PFSK-1 (cell line): ENCODE measurements at regions not wholly inside any gene's neighbourhood (a gene's known extent, or its start where the extent isn't known, plus 50 kb on each side); places are given as distances from the start of the nearest gene placed in this dataset.

ENCODE experiments used
- POLR2AphosphoS5 ChIP-seq: IDR thresholded peaks from 2 replicates; pipeline ENCODE4 v1.6.1; 2012; ENCODE audit warnings: low read depth, mild to moderate bottlenecking, control low read depth, low read length, moderate library complexity
- TAF1 ChIP-seq: IDR thresholded peaks from 2 replicates; pipeline ENCODE4 v1.6.1; 2012; ENCODE audit warnings: low read length, control low read depth, borderline replicate concordance; ENCODE audit not compliant: insufficient read depth
- TF ChIP-seq, protein P1 (sequence below), 2 experiments: IDR thresholded peaks; 2 replicates each; pipeline versions ENCODE4 v1.6.1 to v1.8.0; 2011 to 2012; ENCODE audit warnings: low read depth in 2 of 2, low read length in 2 of 2, control low read depth in 1 of 2, inconsistent platforms in 1 of 2, mild to moderate bottlenecking in 1 of 2, moderate library complexity in 1 of 2; ENCODE audit not compliant: insufficient read depth in 1 of 2

DNA sequence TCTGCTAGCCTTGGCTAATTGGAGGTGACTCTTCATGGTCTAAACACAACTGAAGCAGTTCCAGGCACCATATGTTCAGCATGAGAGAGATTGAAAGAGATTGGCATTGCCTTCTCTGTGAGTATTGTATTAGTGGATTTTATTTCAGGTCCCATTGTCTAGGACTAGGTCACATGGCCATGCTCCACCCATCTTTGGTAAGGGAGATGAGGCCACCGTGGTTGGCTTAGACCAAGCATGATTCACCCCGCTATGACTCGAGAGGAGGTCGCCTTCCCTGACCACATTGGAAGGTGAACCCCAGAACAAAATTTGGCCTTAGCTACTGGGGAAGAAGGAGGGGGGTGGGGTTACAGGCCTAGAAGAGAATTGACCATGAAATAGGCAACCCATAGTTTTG is 109.9 kb upstream of the BCOR start:
- TF ChIP-seq POLR2AphosphoS5 (no peak), TAF1 (no peak)
- TF ChIP-seq, protein P1, sequence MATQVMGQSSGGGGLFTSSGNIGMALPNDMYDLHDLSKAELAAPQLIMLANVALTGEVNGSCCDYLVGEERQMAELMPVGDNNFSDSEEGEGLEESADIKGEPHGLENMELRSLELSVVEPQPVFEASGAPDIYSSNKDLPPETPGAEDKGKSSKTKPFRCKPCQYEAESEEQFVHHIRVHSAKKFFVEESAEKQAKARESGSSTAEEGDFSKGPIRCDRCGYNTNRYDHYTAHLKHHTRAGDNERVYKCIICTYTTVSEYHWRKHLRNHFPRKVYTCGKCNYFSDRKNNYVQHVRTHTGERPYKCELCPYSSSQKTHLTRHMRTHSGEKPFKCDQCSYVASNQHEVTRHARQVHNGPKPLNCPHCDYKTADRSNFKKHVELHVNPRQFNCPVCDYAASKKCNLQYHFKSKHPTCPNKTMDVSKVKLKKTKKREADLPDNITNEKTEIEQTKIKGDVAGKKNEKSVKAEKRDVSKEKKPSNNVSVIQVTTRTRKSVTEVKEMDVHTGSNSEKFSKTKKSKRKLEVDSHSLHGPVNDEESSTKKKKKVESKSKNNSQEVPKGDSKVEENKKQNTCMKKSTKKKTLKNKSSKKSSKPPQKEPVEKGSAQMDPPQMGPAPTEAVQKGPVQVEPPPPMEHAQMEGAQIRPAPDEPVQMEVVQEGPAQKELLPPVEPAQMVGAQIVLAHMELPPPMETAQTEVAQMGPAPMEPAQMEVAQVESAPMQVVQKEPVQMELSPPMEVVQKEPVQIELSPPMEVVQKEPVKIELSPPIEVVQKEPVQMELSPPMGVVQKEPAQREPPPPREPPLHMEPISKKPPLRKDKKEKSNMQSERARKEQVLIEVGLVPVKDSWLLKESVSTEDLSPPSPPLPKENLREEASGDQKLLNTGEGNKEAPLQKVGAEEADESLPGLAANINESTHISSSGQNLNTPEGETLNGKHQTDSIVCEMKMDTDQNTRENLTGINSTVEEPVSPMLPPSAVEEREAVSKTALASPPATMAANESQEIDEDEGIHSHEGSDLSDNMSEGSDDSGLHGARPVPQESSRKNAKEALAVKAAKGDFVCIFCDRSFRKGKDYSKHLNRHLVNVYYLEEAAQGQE (IDR thresholded peaks at IDR 0.05; ENCODE audit: insufficient read depth in 1 of 2, low read depth in 2 of 2, low read length in 2 of 2), result no peak
